ENCODE measurements at regions not wholly inside any gene's neighbourhood (a gene's known extent, or its start where the extent isn't known, plus 50 kb on each side); places are given as distances from the start of the nearest gene placed in this dataset.

DNA sequence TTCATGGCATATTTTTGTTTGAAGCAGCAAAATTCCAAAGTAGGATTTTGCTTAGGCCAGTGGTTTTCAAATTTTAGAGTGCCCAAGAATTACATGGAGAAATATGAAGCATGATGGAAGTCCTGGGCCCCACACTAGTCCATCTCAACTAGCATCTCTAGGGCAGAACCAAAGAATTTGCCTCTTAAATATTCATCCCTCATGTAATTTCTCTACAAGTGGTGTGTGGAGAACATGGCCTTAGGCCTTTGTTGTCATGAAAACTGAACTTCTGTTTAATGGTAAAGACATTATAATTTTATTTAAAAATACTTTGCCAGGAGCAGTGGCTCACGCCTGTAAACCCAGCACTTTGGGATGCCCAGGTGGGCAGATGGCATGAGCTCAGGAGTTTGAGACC lies 75.9 kb upstream of the CCNG1 start:
- Mint-ChIP-seq H3K27ac (no peak overlapping the region), H3K27me3 (ENCODE audit: low read depth) (no peaks in the 10 kb centered on the region), H3K9me3 (peaks cover 27% of the 10 kb centered on the region), H3K4me3 (no peak overlapping the region), H3K4me1 (peaks cover 17% of the 10 kb centered on the region), H3K36me3 (peaks cover 15% of the 10 kb centered on the region)
- ATAC-seq (no peak), DNase-seq (ENCODE audit: low spot score) (no peak)
- CTCF ChIA-PET = no interaction called here
- TF ChIP-seq SP1 (CRISPR knock-in tag; conservative IDR thresholded peaks at IDR 0.05) = no peak
- POLR2A ChIA-PET = no interaction called here

DNA sequence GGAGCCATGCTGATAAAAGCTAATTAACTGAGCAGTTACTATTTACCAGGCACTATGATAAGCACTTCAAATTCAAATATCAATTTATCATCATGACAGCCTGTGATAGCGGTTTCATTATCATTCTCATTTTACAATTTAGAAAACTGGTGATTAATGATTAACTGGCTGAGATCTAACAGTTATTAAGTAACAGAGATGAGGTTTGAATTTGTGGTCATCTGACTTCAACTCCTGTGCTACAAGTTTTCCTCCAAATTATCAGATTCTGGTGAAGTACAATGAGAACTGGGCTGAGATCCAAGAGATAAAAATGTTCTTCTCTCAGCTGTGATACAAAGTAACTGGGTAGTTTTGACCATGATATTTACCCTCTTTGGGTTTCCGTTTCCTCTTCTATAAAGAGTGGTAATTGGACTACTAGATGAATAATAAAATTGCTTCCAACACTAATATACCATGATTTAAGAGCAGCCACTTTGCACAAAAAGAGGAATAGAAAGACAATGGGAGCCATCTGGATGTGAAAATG lies 74.5 kb upstream of the CCNG1 start:
- peaks cover 15% of the 10 kb centered on the region for H3K36me3 Mint-ChIP-seq
- H3K4me3 Mint-ChIP-seq = no peak overlapping the region
- ATAC-seq (no peak), DNase-seq (ENCODE audit: low spot score) (no peak)
- no peak for TF ChIP-seq RELA (CRISPR knock-in tag; IDR thresholded peaks at IDR 0.05; ENCODE audit: borderline replicate concordance)
- TF ChIP-seq, protein P1, sequence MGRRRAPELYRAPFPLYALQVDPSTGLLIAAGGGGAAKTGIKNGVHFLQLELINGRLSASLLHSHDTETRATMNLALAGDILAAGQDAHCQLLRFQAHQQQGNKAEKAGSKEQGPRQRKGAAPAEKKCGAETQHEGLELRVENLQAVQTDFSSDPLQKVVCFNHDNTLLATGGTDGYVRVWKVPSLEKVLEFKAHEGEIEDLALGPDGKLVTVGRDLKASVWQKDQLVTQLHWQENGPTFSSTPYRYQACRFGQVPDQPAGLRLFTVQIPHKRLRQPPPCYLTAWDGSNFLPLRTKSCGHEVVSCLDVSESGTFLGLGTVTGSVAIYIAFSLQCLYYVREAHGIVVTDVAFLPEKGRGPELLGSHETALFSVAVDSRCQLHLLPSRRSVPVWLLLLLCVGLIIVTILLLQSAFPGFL (CRISPR knock-in tag; IDR thresholded peaks at IDR 0.05; ENCODE audit: borderline replicate concordance) = no peak
- no peak for TF ChIP-seq SP1 (CRISPR knock-in tag; conservative IDR thresholded peaks at IDR 0.05)
- no peak for TF ChIP-seq CREM (CRISPR knock-in tag; IDR thresholded peaks at IDR 0.05)
- TF ChIP-seq NFATC4 (CRISPR knock-in tag; IDR thresholded peaks at IDR 0.05) = no peak
- TF ChIP-seq, protein P2, sequence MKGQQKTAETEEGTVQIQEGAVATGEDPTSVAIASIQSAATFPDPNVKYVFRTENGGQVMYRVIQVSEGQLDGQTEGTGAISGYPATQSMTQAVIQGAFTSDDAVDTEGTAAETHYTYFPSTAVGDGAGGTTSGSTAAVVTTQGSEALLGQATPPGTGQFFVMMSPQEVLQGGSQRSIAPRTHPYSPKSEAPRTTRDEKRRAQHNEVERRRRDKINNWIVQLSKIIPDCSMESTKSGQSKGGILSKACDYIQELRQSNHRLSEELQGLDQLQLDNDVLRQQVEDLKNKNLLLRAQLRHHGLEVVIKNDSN (CRISPR knock-in tag; IDR thresholded peaks at IDR 0.05) = no peak
- no peak for TF ChIP-seq IRF2 (CRISPR knock-in tag; IDR thresholded peaks at IDR 0.05; ENCODE audit: borderline replicate concordance, low read depth)
- H3K4me1 Mint-ChIP-seq = peaks cover 17% of the 10 kb centered on the region
- ChIA-PET CTCF (interaction anchor here (2.2 kb wide), 1 partner anchor 46 kb away, joined by 8 read pairs; no protein-coding TSS in a partner anchor), POLR2A (no interaction called here)
- no peaks in the 10 kb centered on the region for H3K27me3 Mint-ChIP-seq (ENCODE audit: low read depth)
- 0 out of 2 replicates have a peak overlapping the region, but pooled peaks have one; percentile 14 for H3K27ac Mint-ChIP-seq
- peaks cover 27% of the 10 kb centered on the region for H3K9me3 Mint-ChIP-seq

DNA sequence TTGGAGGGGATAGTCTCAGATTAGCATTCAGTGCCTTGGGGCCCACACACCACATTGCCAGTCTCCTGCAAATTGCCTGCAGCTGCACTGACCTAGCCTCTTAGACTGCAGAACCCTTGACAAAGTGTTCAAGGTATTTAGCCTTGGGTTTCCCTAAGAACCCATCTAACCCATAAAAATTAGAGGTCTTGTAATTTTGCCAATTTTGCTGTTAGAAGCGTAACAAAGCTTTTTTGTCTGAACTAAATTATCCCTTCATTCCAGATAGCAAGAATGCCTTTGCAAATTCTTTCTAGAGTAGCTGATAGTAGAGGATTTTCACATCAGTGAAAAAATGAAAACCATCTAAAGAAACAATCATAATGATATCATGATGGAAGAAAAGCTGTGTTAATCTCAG lies 74.0 kb upstream of the CCNG1 start:
- CTCF ChIA-PET = interaction anchor here (2.2 kb wide), 1 partner anchor 45 kb away, joined by 8 read pairs; no protein-coding TSS in a partner anchor
- DNase-seq (ENCODE audit: low spot score) (no peak), ATAC-seq (no peak)
- Mint-ChIP-seq H3K27ac (no peak overlapping the region), H3K4me3 (no peak overlapping the region), H3K9me3 (peaks cover 27% of the 10 kb centered on the region), H3K36me3 (peaks cover 15% of the 10 kb centered on the region), H3K4me1 (peaks cover 17% of the 10 kb centered on the region), H3K27me3 (ENCODE audit: low read depth) (no peaks in the 10 kb centered on the region)
- POLR2A ChIA-PET = no interaction called here
- TF ChIP-seq ATF1 (CRISPR knock-in tag; IDR thresholded peaks at IDR 0.05) = no peak
- TF ChIP-seq TEAD1 (CRISPR knock-in tag; IDR thresholded peaks at IDR 0.05) = no peak
- TF ChIP-seq, protein P3, sequence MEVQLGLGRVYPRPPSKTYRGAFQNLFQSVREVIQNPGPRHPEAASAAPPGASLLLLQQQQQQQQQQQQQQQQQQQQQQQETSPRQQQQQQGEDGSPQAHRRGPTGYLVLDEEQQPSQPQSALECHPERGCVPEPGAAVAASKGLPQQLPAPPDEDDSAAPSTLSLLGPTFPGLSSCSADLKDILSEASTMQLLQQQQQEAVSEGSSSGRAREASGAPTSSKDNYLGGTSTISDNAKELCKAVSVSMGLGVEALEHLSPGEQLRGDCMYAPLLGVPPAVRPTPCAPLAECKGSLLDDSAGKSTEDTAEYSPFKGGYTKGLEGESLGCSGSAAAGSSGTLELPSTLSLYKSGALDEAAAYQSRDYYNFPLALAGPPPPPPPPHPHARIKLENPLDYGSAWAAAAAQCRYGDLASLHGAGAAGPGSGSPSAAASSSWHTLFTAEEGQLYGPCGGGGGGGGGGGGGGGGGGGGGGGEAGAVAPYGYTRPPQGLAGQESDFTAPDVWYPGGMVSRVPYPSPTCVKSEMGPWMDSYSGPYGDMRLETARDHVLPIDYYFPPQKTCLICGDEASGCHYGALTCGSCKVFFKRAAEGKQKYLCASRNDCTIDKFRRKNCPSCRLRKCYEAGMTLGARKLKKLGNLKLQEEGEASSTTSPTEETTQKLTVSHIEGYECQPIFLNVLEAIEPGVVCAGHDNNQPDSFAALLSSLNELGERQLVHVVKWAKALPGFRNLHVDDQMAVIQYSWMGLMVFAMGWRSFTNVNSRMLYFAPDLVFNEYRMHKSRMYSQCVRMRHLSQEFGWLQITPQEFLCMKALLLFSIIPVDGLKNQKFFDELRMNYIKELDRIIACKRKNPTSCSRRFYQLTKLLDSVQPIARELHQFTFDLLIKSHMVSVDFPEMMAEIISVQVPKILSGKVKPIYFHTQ (CRISPR knock-in tag; IDR thresholded peaks at IDR 0.05) = no peak
- TF ChIP-seq, protein P4, sequence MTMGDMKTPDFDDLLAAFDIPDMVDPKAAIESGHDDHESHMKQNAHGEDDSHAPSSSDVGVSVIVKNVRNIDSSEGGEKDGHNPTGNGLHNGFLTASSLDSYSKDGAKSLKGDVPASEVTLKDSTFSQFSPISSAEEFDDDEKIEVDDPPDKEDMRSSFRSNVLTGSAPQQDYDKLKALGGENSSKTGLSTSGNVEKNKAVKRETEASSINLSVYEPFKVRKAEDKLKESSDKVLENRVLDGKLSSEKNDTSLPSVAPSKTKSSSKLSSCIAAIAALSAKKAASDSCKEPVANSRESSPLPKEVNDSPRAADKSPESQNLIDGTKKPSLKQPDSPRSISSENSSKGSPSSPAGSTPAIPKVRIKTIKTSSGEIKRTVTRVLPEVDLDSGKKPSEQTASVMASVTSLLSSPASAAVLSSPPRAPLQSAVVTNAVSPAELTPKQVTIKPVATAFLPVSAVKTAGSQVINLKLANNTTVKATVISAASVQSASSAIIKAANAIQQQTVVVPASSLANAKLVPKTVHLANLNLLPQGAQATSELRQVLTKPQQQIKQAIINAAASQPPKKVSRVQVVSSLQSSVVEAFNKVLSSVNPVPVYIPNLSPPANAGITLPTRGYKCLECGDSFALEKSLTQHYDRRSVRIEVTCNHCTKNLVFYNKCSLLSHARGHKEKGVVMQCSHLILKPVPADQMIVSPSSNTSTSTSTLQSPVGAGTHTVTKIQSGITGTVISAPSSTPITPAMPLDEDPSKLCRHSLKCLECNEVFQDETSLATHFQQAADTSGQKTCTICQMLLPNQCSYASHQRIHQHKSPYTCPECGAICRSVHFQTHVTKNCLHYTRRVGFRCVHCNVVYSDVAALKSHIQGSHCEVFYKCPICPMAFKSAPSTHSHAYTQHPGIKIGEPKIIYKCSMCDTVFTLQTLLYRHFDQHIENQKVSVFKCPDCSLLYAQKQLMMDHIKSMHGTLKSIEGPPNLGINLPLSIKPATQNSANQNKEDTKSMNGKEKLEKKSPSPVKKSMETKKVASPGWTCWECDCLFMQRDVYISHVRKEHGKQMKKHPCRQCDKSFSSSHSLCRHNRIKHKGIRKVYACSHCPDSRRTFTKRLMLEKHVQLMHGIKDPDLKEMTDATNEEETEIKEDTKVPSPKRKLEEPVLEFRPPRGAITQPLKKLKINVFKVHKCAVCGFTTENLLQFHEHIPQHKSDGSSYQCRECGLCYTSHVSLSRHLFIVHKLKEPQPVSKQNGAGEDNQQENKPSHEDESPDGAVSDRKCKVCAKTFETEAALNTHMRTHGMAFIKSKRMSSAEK (CRISPR knock-in tag; IDR thresholded peaks at IDR 0.05; ENCODE audit: borderline replicate concordance) = no peak
- no peak for TF ChIP-seq NFATC4 (CRISPR knock-in tag; IDR thresholded peaks at IDR 0.05)
- TF ChIP-seq NR2C2 (CRISPR knock-in tag; IDR thresholded peaks at IDR 0.05) = no peak
- TF ChIP-seq, protein P5, sequence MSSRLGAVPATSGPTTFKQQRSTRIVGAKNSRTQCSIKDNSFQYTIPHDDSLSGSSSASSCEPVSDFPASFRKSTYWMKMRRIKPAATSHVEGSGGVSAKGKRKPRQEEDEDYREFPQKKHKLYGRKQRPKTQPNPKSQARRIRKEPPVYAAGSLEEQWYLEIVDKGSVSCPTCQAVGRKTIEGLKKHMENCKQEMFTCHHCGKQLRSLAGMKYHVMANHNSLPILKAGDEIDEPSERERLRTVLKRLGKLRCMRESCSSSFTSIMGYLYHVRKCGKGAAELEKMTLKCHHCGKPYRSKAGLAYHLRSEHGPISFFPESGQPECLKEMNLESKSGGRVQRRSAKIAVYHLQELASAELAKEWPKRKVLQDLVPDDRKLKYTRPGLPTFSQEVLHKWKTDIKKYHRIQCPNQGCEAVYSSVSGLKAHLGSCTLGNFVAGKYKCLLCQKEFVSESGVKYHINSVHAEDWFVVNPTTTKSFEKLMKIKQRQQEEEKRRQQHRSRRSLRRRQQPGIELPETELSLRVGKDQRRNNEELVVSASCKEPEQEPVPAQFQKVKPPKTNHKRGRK (CRISPR knock-in tag; IDR thresholded peaks at IDR 0.05; ENCODE audit: borderline replicate concordance) = no peak
- no peak for TF ChIP-seq OVOL2 (CRISPR knock-in tag; IDR thresholded peaks at IDR 0.05; ENCODE audit: borderline replicate concordance)
- TF ChIP-seq NR1H2 (CRISPR knock-in tag; IDR thresholded peaks at IDR 0.05) = no peak
- TF ChIP-seq, protein P6, sequence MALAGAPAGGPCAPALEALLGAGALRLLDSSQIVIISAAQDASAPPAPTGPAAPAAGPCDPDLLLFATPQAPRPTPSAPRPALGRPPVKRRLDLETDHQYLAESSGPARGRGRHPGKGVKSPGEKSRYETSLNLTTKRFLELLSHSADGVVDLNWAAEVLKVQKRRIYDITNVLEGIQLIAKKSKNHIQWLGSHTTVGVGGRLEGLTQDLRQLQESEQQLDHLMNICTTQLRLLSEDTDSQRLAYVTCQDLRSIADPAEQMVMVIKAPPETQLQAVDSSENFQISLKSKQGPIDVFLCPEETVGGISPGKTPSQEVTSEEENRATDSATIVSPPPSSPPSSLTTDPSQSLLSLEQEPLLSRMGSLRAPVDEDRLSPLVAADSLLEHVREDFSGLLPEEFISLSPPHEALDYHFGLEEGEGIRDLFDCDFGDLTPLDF (CRISPR knock-in tag; IDR thresholded peaks at IDR 0.05) = no peak
- TF ChIP-seq, protein P7, sequence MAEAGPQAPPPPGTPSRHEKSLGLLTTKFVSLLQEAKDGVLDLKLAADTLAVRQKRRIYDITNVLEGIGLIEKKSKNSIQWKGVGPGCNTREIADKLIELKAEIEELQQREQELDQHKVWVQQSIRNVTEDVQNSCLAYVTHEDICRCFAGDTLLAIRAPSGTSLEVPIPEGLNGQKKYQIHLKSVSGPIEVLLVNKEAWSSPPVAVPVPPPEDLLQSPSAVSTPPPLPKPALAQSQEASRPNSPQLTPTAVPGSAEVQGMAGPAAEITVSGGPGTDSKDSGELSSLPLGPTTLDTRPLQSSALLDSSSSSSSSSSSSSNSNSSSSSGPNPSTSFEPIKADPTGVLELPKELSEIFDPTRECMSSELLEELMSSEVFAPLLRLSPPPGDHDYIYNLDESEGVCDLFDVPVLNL (CRISPR knock-in tag; IDR thresholded peaks at IDR 0.05; ENCODE audit: borderline replicate concordance, low read depth) = no peak
- TF ChIP-seq, protein P8, sequence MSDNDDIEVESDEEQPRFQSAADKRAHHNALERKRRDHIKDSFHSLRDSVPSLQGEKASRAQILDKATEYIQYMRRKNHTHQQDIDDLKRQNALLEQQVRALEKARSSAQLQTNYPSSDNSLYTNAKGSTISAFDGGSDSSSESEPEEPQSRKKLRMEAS (CRISPR knock-in tag; IDR thresholded peaks at IDR 0.05) = no peak
- no peak for TF ChIP-seq RELA (CRISPR knock-in tag; IDR thresholded peaks at IDR 0.05; ENCODE audit: borderline replicate concordance)

Data from WTC11 (cell line).